Endothelial cell of umbilical vein (primary cell): ENCODE measurements at regions not wholly inside any gene's neighbourhood (a gene's known extent, or its start where the extent isn't known, plus 50 kb on each side); places are given as distances from the start of the nearest gene placed in this dataset.

Experiments
- EZH2 ChIP-seq: IDR thresholded peaks from 2 replicates; pipeline ENCODE4 v1.6.1; 2012; ENCODE audit warnings: borderline replicate concordance, low read depth, mild to moderate bottlenecking, moderate library complexity, low read length, inconsistent platforms; ENCODE audit not compliant: severe bottlenecking
- FOS ChIP-seq: IDR thresholded peaks from 2 replicates; pipeline ENCODE4 v1.6.1; 2011; ENCODE audit warnings: mild to moderate bottlenecking, low read length, moderate library complexity, borderline replicate concordance; ENCODE audit not compliant: insufficient read depth
- MYC ChIP-seq: IDR thresholded peaks from one replicate; pipeline ENCODE4 v1.6.1; 2011; ENCODE audit warnings: mild to moderate bottlenecking, low read depth, low read length
- POLR2A ChIP-seq: IDR thresholded peaks from 2 replicates; pipeline ENCODE4 v1.6.1; 2012; ENCODE audit warnings: low read depth, mild to moderate bottlenecking, control low read depth, low read length
- POLR2AphosphoS5 ChIP-seq: IDR thresholded peaks from 2 replicates; pipeline ENCODE4 v1.6.1; 2012; ENCODE audit warnings: low read depth, mild to moderate bottlenecking, control low read depth, low read length, moderate library complexity; ENCODE audit not compliant: insufficient read depth
- TF ChIP-seq, protein P1 (sequence below), 2 donors: IDR thresholded peaks; 1 replicate in 1 of 2; 2 replicates in 1 of 2; pipeline ENCODE4 v1.5.1; 2011; ENCODE audit warnings: low read length in 2 of 2, mild to moderate bottlenecking in 2 of 2, moderate library complexity in 2 of 2, control low read depth in 1 of 2, inconsistent platforms in 1 of 2, low read depth in 1 of 2; ENCODE audit not compliant: insufficient read depth in 1 of 2; ENCODE audit errors: extremely low read depth in 1 of 2
- TF ChIP-seq, protein P2 (sequence below): IDR thresholded peaks from 2 replicates; pipeline ENCODE4 v1.6.1; 2011; ENCODE audit not compliant: insufficient read depth, insufficient read length

DNA sequence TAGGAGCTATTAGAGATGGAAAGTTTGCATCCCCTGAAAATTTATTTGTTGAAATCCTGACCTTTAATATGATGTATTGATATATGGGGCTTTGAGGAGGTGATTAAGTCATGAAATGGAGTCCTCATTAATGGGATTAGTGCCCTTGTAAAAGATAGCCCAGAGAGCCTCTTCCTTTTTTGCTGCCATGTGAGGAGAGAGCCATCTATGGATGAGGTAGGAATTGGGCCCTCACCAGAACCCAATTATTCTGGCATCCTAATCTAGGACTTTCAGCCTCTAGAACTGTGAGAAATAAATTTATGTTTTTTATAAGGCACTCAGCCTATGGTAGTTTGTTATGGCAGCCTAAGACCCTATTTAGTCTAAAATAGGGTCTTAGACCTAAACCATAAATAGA, 250.2 kb upstream of the SLITRK1 start:
- TF ChIP-seq, protein P1, sequence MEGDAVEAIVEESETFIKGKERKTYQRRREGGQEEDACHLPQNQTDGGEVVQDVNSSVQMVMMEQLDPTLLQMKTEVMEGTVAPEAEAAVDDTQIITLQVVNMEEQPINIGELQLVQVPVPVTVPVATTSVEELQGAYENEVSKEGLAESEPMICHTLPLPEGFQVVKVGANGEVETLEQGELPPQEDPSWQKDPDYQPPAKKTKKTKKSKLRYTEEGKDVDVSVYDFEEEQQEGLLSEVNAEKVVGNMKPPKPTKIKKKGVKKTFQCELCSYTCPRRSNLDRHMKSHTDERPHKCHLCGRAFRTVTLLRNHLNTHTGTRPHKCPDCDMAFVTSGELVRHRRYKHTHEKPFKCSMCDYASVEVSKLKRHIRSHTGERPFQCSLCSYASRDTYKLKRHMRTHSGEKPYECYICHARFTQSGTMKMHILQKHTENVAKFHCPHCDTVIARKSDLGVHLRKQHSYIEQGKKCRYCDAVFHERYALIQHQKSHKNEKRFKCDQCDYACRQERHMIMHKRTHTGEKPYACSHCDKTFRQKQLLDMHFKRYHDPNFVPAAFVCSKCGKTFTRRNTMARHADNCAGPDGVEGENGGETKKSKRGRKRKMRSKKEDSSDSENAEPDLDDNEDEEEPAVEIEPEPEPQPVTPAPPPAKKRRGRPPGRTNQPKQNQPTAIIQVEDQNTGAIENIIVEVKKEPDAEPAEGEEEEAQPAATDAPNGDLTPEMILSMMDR (IDR thresholded peaks at IDR 0.05; ENCODE audit: extremely low read depth in 1 of 2, insufficient read depth in 1 of 2, low read depth in 1 of 2, low read length in 2 of 2), result no peak
- TF ChIP-seq MYC (no peak), EZH2 (no peak), POLR2AphosphoS5 (no peak), FOS (no peak), POLR2A (no peak)
- TF ChIP-seq, protein P2, sequence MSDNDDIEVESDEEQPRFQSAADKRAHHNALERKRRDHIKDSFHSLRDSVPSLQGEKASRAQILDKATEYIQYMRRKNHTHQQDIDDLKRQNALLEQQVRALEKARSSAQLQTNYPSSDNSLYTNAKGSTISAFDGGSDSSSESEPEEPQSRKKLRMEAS, result no peak
